Breast epithelium (tissue), 4 donors: ENCODE measurements at regions not wholly inside any gene's neighbourhood (a gene's known extent, or its start where the extent isn't known, plus 50 kb on each side); places are given as distances from the start of the nearest gene placed in this dataset.

Source experiments
- DNase-seq, 2 donors: peaks; one replicate each; pipeline ENCODE4 v3.0.0-alpha.2; 2019; ENCODE audit warnings: low spot score in 2 of 2
- H3K27ac ChIP-seq, 2 donors: fragments of 200-600 bp; sonication (generic) in 1 of 2; one replicate each; pipeline ENCODE4 v1.5.1; 2016 to 2019; ENCODE audit warnings: mild to moderate bottlenecking in 1 of 2
- H3K27me3 ChIP-seq, 2 donors: fragments of 200-600 bp; sonication (generic) in 1 of 2; one replicate each; pipeline versions ENCODE4 v1.5.1 to v1.6.0; 2017 to 2019; ENCODE audit warnings: control low read depth in 1 of 2, mild to moderate bottlenecking in 1 of 2
- H3K36me3 ChIP-seq: fragments of 200-600 bp; one replicate; pipeline ENCODE4 v1.5.1; 2019
- H3K4me1 ChIP-seq, 2 donors: fragments of 200-600 bp; sonication (generic); one replicate each; pipeline ENCODE4 v1.5.1; 2016 to 2019; ENCODE audit warnings: control low read depth in 1 of 2
- H3K4me3 ChIP-seq, 3 donors: fragments of 200-600 bp; sonication (generic); 1 replicate in 2 of 3; 2 replicates in 1 of 3; pipeline ENCODE4 v1.5.1; 2016 to 2019; ENCODE audit warnings: mild to moderate bottlenecking in 3 of 3, moderate library complexity in 2 of 3
- H3K9me3 ChIP-seq, 2 donors: fragments of 200-600 bp; sonication (generic) in 1 of 2; one replicate each; pipeline ENCODE4 v1.5.1; 2016 to 2019; ENCODE audit warnings: control low read depth in 1 of 2
- CTCF ChIP-seq, 3 donors: fragments of 450-650 bp; IDR thresholded peaks; one replicate each; pipeline ENCODE4 v1.5.1; 2016 to 2017; ENCODE audit warnings: antibody characterized with exemption in 3 of 3, mild to moderate bottlenecking in 3 of 3, moderate library complexity in 3 of 3
- POLR2A ChIP-seq: fragments of 450-650 bp; IDR thresholded peaks from one replicate; pipeline ENCODE4 v1.6.1; 2016; ENCODE audit warnings: antibody characterized with exemption, mild to moderate bottlenecking, moderate library complexity
- POLR2AphosphoS5 ChIP-seq, 3 donors: sonication (generic); formaldehyde crosslinking; IDR thresholded peaks; one replicate each; pipeline ENCODE4 v1.6.1; 2017; ENCODE audit warnings: antibody characterized with exemption in 3 of 3
- intact Hi-C: fragments of 100-400 bp; cut with DNase I; formaldehyde crosslinking; loops from one replicate; pipeline ENCODE4 v1.15.1; 2023; ENCODE audit warnings: low total_unique reads

GRCh38 chr10:90350122-90350521, 507.7 kb downstream of the HTR7 start:
- TF ChIP-seq POLR2AphosphoS5 (IDR thresholded peaks at IDR 0.05): no peak
- no peak overlapping the region for H3K4me3 ChIP-seq
- no peaks in the 10 kb centered on the region for H3K4me1 ChIP-seq
- no peak overlapping the region for H3K27ac ChIP-seq
- DNase-seq: no peak
- H3K36me3 ChIP-seq: no peaks in the 10 kb centered on the region
- no peaks in the 10 kb centered on the region for H3K27me3 ChIP-seq
- no peaks in the 10 kb centered on the region for H3K9me3 ChIP-seq
- intact Hi-C loops: no loop called here

GRCh38 chr10:90352288-90352687, 505.6 kb downstream of the HTR7 start:
- Histone ChIP-seq H3K36me3 (no peaks in the 10 kb centered on the region), H3K4me3 (no peak overlapping the region), H3K9me3 (no peaks in the 10 kb centered on the region), H3K27me3 (no peaks in the 10 kb centered on the region), H3K27ac (no peak overlapping the region), H3K4me1 (no peaks in the 10 kb centered on the region)
- intact Hi-C loops: no loop called here
- DNase-seq: no peak
- no peak for TF ChIP-seq POLR2AphosphoS5 (IDR thresholded peaks at IDR 0.05)
- no peak for TF ChIP-seq CTCF (IDR thresholded peaks at IDR 0.05)
- TF ChIP-seq POLR2A: no peak

- intact Hi-C loops: no loop called here
- H3K4me3 ChIP-seq: no peak overlapping the region
- no peaks in the 10 kb centered on the region for H3K4me1 ChIP-seq
- H3K36me3 ChIP-seq: no peaks in the 10 kb centered on the region
- TF ChIP-seq POLR2AphosphoS5 (IDR thresholded peaks at IDR 0.05) (no peak), CTCF (IDR thresholded peaks at IDR 0.05) (no peak), POLR2A (no peak)
- no peaks in the 10 kb centered on the region for H3K27me3 ChIP-seq
- DNase-seq: no peak
- H3K27ac ChIP-seq: no peak overlapping the region
- H3K9me3 ChIP-seq: no peaks in the 10 kb centered on the region
These were observed 502.9 kb downstream of the HTR7 start for GRCh38 chr10:90354914-90355313.

GRCh38 chr10:90363799-90364483, 493.9 kb downstream of the HTR7 start:
- Histone ChIP-seq H3K27me3 (no peaks in the 10 kb centered on the region), H3K27ac (no peak overlapping the region), H3K9me3 (no peaks in the 10 kb centered on the region), H3K4me3 (no peak overlapping the region), H3K4me1 (no peaks in the 10 kb centered on the region), H3K36me3 (no peaks in the 10 kb centered on the region)
- TF ChIP-seq CTCF (IDR thresholded peaks at IDR 0.05): no peak
- TF ChIP-seq POLR2AphosphoS5 (IDR thresholded peaks at IDR 0.05): no peak
- TF ChIP-seq POLR2A: no peak
- intact Hi-C loops: no loop called here
- no peak for DNase-seq

- Histone ChIP-seq H3K9me3 (no peaks in the 10 kb centered on the region), H3K4me3 (no peak overlapping the region), H3K27me3 (no peaks in the 10 kb centered on the region), H3K4me1 (no peaks in the 10 kb centered on the region), H3K27ac (no peak overlapping the region), H3K36me3 (no peaks in the 10 kb centered on the region)
- no peak for DNase-seq
- TF ChIP-seq POLR2AphosphoS5 (IDR thresholded peaks at IDR 0.05) (no peak), CTCF (IDR thresholded peaks at IDR 0.05) (no peak), POLR2A (no peak)
- intact Hi-C loops: no loop called here
These were observed 485.4 kb downstream of the HTR7 start for GRCh38 chr10:90372451-90372850.

- Histone ChIP-seq H3K9me3 (no peaks in the 10 kb centered on the region), H3K36me3 (no peaks in the 10 kb centered on the region), H3K4me3 (no peak overlapping the region), H3K27ac (no peak overlapping the region), H3K27me3 (no peaks in the 10 kb centered on the region), H3K4me1 (no peaks in the 10 kb centered on the region)
- DNase-seq: no peak
- intact Hi-C loops: no loop called here
- TF ChIP-seq CTCF (IDR thresholded peaks at IDR 0.05): no peak
- TF ChIP-seq POLR2A: no peak
- no peak for TF ChIP-seq POLR2AphosphoS5 (IDR thresholded peaks at IDR 0.05)
These were observed 483.9 kb downstream of the HTR7 start for GRCh38 chr10:90373911-90374310.
